IMR-90 (cell line): ENCODE measurements at regions not wholly inside any gene's neighbourhood (a gene's known extent, or its start where the extent isn't known, plus 50 kb on each side); places are given as distances from the start of the nearest gene placed in this dataset.
"Not testable (repeated sequence)": the region's sequence is repeated elsewhere in the genome, so short reads cannot be mapped to it uniquely, and the experiment has no call there.

Experiments
- ATAC-seq: fragments of 200-7000 bp; cut with Tn5 transposase; 2 replicates; pipeline ENCODE4 v1.9.1; 2020; ENCODE audit warnings: low read depth, mild to moderate bottlenecking, moderate library complexity
- BruUV-seq: library from RNA; stranded (reverse); fragments of 400-500 nt; replicated peaks from 2 replicates; lab custom pipeline; 2021; lab: Mats Ljungman, UMichigan
- CTCF ChIA-PET: fragments of 300-600 bp; formaldehyde crosslinking; extraction: SDS; loops from one replicate; lab custom pipeline; 2021; ENCODE audit warnings: antibody characterized with exemption; lab: Yijun Ruan, JAX
- POLR2A ChIA-PET: fragments of 300-600 bp; sonication (Branson Sonifier 250); formaldehyde crosslinking; loops from one replicate; lab custom pipeline; 2022; ENCODE audit warnings: antibody characterized with exemption; ENCODE audit not compliant: unreplicated experiment; lab: Charles Lee
- DNase-seq: peaks from one replicate; pipeline ENCODE4 v3.0.0; 2013
- H2AFZ ChIP-seq: replicated peaks from 2 replicates; pipeline ENCODE3; 2013; ENCODE audit warnings: low read length, mild to moderate bottlenecking; ENCODE audit not compliant: poor library complexity
- H2AK5ac ChIP-seq: 2 replicates; pipeline ENCODE4 v1.6.1; 2013; ENCODE audit warnings: low read depth, low read length, inconsistent platforms
- H2AK9ac ChIP-seq: replicated peaks from 2 replicates; pipeline ENCODE3; 2013; ENCODE audit warnings: mild to moderate bottlenecking, low read depth, low read length, moderate library complexity; ENCODE audit not compliant: poor library complexity
- H2BK120ac ChIP-seq: 2 replicates; pipeline ENCODE4 v1.6.1; 2013; ENCODE audit warnings: low read depth, low read length, inconsistent platforms
- H2BK15ac ChIP-seq: 3 replicates; pipeline ENCODE4 v1.6.1; 2013; ENCODE audit warnings: low read depth, low read length, inconsistent platforms
- H2BK20ac ChIP-seq: 2 replicates; pipeline ENCODE4 v1.6.1; 2013; ENCODE audit warnings: low read depth, mild to moderate bottlenecking, inconsistent platforms, low read length, moderate library complexity
- H2BK5ac ChIP-seq: 2 replicates; pipeline ENCODE4 v1.6.1; 2013; ENCODE audit warnings: mild to moderate bottlenecking, low read depth, low read length, inconsistent platforms; ENCODE audit not compliant: poor library complexity, severe bottlenecking
- H3K14ac ChIP-seq: replicated peaks from 2 replicates; pipeline ENCODE4 v1.6.1; 2013; ENCODE audit warnings: low read depth, low read length, inconsistent platforms
- H3K18ac ChIP-seq: 2 replicates; pipeline ENCODE4 v1.6.1; 2013; ENCODE audit warnings: low read depth, low read length, control low read depth
- H3K23ac ChIP-seq: 2 replicates; pipeline ENCODE4 v1.6.1; 2013; ENCODE audit warnings: low read depth, low read length, inconsistent platforms
- H3K27ac ChIP-seq: 2 replicates; pipeline ENCODE4 v1.5.1; 2013; ENCODE audit warnings: mild to moderate bottlenecking, control low read depth, low read length; ENCODE audit not compliant: insufficient read depth
- H3K27me3 ChIP-seq: 2 replicates; pipeline ENCODE4 v1.6.1; 2013; ENCODE audit warnings: low read length; ENCODE audit not compliant: control insufficient read depth, insufficient read depth
- H3K36me3 ChIP-seq: 2 replicates; pipeline ENCODE4 v1.6.1; 2013; ENCODE audit warnings: low read length, mixed read lengths; ENCODE audit not compliant: control insufficient read depth, insufficient read depth
- H3K4ac ChIP-seq: 2 replicates; pipeline ENCODE4 v1.6.1; 2013; ENCODE audit warnings: low read depth, low read length, inconsistent platforms
- H3K4me1 ChIP-seq: 2 replicates; pipeline ENCODE4 v1.6.1; 2013; ENCODE audit warnings: low read length, mixed read lengths; ENCODE audit not compliant: control insufficient read depth, insufficient read depth
- H3K4me2 ChIP-seq: 2 replicates; pipeline ENCODE4 v1.6.1; 2013; ENCODE audit warnings: low read depth, mild to moderate bottlenecking, control low read depth, low read length, moderate library complexity
- H3K4me3 ChIP-seq: 2 replicates; pipeline ENCODE4 v1.5.1; 2013; ENCODE audit warnings: low read depth, mild to moderate bottlenecking, control low read depth, low read length, moderate library complexity; ENCODE audit not compliant: insufficient read depth
- H3K56ac ChIP-seq: 2 replicates; pipeline ENCODE4 v1.6.1; 2013; ENCODE audit warnings: low read length, inconsistent platforms; ENCODE audit not compliant: insufficient read depth; ENCODE audit errors: extremely low read depth
- H3K79me1 ChIP-seq, 2 experiments: 2 replicates each; pipeline ENCODE4 v1.6.1; 2013; ENCODE audit warnings: low read length in 2 of 2, inconsistent platforms in 1 of 2, low read depth in 1 of 2
- H3K9ac ChIP-seq: 2 replicates; pipeline ENCODE4 v1.6.1; 2013; ENCODE audit warnings: low read depth, low read length, control low read depth
- H3K9me1 ChIP-seq: 2 replicates; pipeline ENCODE4 v1.6.1; 2013; ENCODE audit warnings: low read length, inconsistent platforms; ENCODE audit not compliant: insufficient read depth
- H3K9me3 ChIP-seq: 2 replicates; pipeline ENCODE4 v1.6.1; 2013; ENCODE audit warnings: low read length; ENCODE audit not compliant: control insufficient read depth, insufficient read depth
- H4K20me1 ChIP-seq: 2 replicates; pipeline ENCODE4 v1.6.1; 2013; ENCODE audit warnings: low read length, inconsistent platforms; ENCODE audit not compliant: insufficient read depth
- H4K5ac ChIP-seq: 2 replicates; pipeline ENCODE4 v1.6.1; 2013; ENCODE audit warnings: mild to moderate bottlenecking, low read depth, low read length, control low read depth
- H4K8ac ChIP-seq, 2 experiments: 2 replicates each; pipeline ENCODE4 v1.6.1; 2013; ENCODE audit warnings: low read depth in 2 of 2, low read length in 2 of 2, control low read depth in 1 of 2, inconsistent platforms in 1 of 2
- H4K91ac ChIP-seq: 2 replicates; pipeline ENCODE4 v1.6.1; 2013; ENCODE audit warnings: low read depth, low read length, inconsistent platforms; ENCODE audit not compliant: insufficient read depth
- WGBS, 2 experiments: methylation state at CpG; one replicate each; pipeline versions ENCODE4 v1.1.5 to v1.1.7; 2013; ENCODE audit warnings: missing lambda C conversion rate in 2 of 2; ENCODE audit not compliant: insufficient read length in 1 of 2; ENCODE audit errors: extremely low coverage in 2 of 2; 5-methylcytosine and 5-hydroxymethylcytosine counted together
- dilution Hi-C: fragments of 300-500 bp; cut with HindIII; formaldehyde crosslinking; loops from one replicate; pipeline ENCODE4 v1.14.3; 2018; ENCODE audit warnings: low sequenced_read_pairs; ENCODE audit not compliant: unreplicated experiment
- in situ Hi-C: fragments of 300-500 bp; cut with MboI; formaldehyde crosslinking; loops from 3 replicates; pipeline ENCODE4 v1.14.3; 2019; ENCODE audit warnings: low sequenced_read_pairs, inconsistent platforms, mixed read lengths
- intact Hi-C: fragments of 100-400 bp; cut with micrococcal nuclease; formaldehyde crosslinking; loops from 2 replicates; pipeline ENCODE4 v1.10.0; 2022

- POLR2A ChIA-PET, H2BK15ac ChIP-seq, DNase-seq, H2AFZ ChIP-seq, H3K9ac ChIP-seq, H4K91ac ChIP-seq, H2BK120ac ChIP-seq, H3K14ac ChIP-seq, H3K27me3 ChIP-seq, H3K4me3 ChIP-seq, H3K9me3 ChIP-seq, H3K56ac ChIP-seq, H2BK20ac ChIP-seq, H3K27ac ChIP-seq, H3K23ac ChIP-seq, H4K5ac ChIP-seq, ATAC-seq, H3K9me1 ChIP-seq, H3K4me1 ChIP-seq, H3K79me1 ChIP-seq, H3K36me3 ChIP-seq, H3K4me2 ChIP-seq, dilution Hi-C loops, H3K18ac ChIP-seq, BruUV-seq, H2AK5ac ChIP-seq, H3K4ac ChIP-seq, H2BK5ac ChIP-seq, H4K20me1 ChIP-seq, H4K8ac ChIP-seq, H2AK9ac ChIP-seq: not testable (repeated sequence)
- in situ Hi-C loops (loop anchor here (10.0 kb wide), 1 partner anchor 753 kb away; no protein-coding TSS in a partner anchor), intact Hi-C loops (loop anchor here (5.0 kb wide), 4 partner anchors 50 to 755 kb away; partner anchors contain the start of gene EDNRA)
- CTCF ChIA-PET, result interaction anchor here (1.2 kb wide), 1 partner anchor 404 kb away, joined by 5 read pairs; no protein-coding TSS in a partner anchor
- WGBS, 2 experiments, result 57% methylated on average over 1 of the region's 6 CpGs; no CpG with 5 or more reads in 1 of the 2 experiments
Observed at GRCh38 chr4:147112196-147112595, 166.5 kb upstream of the TTC29 start.
